HL-60 (cell line): ENCODE measurements at regions not wholly inside any gene's neighbourhood (a gene's known extent, or its start where the extent isn't known, plus 50 kb on each side); places are given as distances from the start of the nearest gene placed in this dataset.

Source experiments
- DNase-seq, 2 experiments: peaks; one replicate each; pipeline ENCODE4 v3.0.0-alpha.2; 2010 to 2020; ENCODE audit warnings: low read depth in 1 of 2, low spot score in 1 of 2
- H3K27ac ChIP-seq: fragments of 250-450 bp; sonication (Bioruptor Pico); replicated peaks from 2 replicates; pipeline ENCODE4 v1.5.1; 2020; ENCODE audit warnings: mild to moderate bottlenecking, moderate library complexity
- H3K27me3 ChIP-seq: fragments of 250-450 bp; sonication (Bioruptor Pico); 2 replicates; pipeline ENCODE4 v1.5.1; 2021; ENCODE audit warnings: mild to moderate bottlenecking, moderate library complexity; ENCODE audit not compliant: insufficient read depth, poor library complexity, severe bottlenecking
- H3K4me3 ChIP-seq: replicated peaks from 2 replicates; pipeline ENCODE4 v1.5.1; 2011; ENCODE audit warnings: mild to moderate bottlenecking, control low read depth, low read length; ENCODE audit not compliant: insufficient read depth
- GABPA ChIP-seq: IDR thresholded peaks from 2 replicates; pipeline ENCODE4 v1.6.1; 2012; ENCODE audit warnings: low read depth
- POLR2AphosphoS5 ChIP-seq: IDR thresholded peaks from 2 replicates; pipeline ENCODE4 v1.6.1; 2012; ENCODE audit warnings: low read depth
- SPI1 ChIP-seq: IDR thresholded peaks from 2 replicates; pipeline ENCODE4 v1.6.1; 2012; ENCODE audit warnings: low read depth, mild to moderate bottlenecking, borderline replicate concordance
- TF ChIP-seq, protein P1 (sequence below): IDR thresholded peaks from 2 replicates; pipeline ENCODE4 v1.6.1; 2012; ENCODE audit warnings: low read depth; ENCODE audit not compliant: insufficient replicate concordance
- TF ChIP-seq, protein P2 (sequence below): IDR thresholded peaks from one replicate; pipeline ENCODE4 v1.5.1; 2011; ENCODE audit warnings: low read length, control low read depth, inconsistent platforms; ENCODE audit not compliant: insufficient read depth

DNA sequence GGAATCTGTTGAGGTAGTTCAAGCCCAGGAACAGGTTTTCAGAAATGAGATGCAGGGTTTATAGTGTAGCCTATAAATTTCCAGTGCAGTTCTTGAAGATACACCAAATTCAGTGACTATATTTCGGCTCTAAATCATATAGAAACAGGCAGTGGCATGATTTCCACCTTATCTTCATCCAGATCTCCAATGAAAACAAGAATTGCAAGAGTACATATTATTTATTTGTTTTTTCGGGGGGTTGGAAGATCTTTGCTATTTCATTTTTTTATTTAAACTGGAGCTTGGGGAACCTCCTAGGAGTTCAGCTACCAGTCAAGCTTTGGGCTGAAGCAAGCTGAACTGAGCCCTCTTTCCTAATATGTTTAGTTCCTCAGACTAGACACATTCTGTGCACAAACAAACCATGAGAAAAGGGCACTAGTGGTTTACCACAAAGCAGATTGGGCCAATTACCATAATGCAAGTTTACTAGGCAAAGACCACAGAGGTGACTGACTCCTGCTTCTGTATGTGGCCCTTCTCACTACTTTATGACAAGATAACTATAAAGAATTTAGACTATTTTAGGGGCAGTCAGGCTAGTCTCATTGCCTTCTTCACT lies 68.5 kb downstream of the RGS2 start:
- TF ChIP-seq SPI1 (no peak; the same call in 1 of the 2 replicates), POLR2AphosphoS5 (peak; percentile 87), GABPA (peak; percentile 7; the same call in 1 of the 2 replicates)
- TF ChIP-seq, protein P1, sequence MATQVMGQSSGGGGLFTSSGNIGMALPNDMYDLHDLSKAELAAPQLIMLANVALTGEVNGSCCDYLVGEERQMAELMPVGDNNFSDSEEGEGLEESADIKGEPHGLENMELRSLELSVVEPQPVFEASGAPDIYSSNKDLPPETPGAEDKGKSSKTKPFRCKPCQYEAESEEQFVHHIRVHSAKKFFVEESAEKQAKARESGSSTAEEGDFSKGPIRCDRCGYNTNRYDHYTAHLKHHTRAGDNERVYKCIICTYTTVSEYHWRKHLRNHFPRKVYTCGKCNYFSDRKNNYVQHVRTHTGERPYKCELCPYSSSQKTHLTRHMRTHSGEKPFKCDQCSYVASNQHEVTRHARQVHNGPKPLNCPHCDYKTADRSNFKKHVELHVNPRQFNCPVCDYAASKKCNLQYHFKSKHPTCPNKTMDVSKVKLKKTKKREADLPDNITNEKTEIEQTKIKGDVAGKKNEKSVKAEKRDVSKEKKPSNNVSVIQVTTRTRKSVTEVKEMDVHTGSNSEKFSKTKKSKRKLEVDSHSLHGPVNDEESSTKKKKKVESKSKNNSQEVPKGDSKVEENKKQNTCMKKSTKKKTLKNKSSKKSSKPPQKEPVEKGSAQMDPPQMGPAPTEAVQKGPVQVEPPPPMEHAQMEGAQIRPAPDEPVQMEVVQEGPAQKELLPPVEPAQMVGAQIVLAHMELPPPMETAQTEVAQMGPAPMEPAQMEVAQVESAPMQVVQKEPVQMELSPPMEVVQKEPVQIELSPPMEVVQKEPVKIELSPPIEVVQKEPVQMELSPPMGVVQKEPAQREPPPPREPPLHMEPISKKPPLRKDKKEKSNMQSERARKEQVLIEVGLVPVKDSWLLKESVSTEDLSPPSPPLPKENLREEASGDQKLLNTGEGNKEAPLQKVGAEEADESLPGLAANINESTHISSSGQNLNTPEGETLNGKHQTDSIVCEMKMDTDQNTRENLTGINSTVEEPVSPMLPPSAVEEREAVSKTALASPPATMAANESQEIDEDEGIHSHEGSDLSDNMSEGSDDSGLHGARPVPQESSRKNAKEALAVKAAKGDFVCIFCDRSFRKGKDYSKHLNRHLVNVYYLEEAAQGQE, result no peak
- TF ChIP-seq, protein P2, sequence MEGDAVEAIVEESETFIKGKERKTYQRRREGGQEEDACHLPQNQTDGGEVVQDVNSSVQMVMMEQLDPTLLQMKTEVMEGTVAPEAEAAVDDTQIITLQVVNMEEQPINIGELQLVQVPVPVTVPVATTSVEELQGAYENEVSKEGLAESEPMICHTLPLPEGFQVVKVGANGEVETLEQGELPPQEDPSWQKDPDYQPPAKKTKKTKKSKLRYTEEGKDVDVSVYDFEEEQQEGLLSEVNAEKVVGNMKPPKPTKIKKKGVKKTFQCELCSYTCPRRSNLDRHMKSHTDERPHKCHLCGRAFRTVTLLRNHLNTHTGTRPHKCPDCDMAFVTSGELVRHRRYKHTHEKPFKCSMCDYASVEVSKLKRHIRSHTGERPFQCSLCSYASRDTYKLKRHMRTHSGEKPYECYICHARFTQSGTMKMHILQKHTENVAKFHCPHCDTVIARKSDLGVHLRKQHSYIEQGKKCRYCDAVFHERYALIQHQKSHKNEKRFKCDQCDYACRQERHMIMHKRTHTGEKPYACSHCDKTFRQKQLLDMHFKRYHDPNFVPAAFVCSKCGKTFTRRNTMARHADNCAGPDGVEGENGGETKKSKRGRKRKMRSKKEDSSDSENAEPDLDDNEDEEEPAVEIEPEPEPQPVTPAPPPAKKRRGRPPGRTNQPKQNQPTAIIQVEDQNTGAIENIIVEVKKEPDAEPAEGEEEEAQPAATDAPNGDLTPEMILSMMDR, result no peak
- H3K4me3 ChIP-seq, result no peak overlapping the region
- peak; percentile 30 to 88 for DNase-seq

DNA sequence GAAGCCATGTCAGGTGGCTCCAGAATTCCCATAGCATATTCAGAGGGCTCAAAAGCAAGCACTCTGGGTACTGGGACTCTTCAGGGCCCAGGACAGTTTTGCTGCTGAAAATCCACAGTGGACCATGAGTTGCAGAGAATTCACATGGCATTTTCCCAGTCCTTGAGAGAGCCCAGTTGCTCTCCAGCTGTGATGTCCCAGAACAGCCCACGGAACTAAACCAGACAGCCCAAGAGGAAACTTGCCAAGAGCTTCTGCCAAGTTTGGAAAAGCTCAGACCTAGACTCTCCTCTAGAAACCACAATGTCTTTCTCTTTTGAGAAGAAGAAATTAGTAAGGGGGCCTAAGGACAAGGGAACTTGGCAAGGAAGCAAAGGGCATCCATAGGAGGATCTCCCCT lies 69.4 kb downstream of the RGS2 start:
- DNase-seq, result no peak

More for the DNA sequence above, 68.5 kb downstream of the RGS2 start:
- H3K27me3 ChIP-seq, result peaks cover 2% of the 10 kb centered on the region
- H3K27ac ChIP-seq, result no peak overlapping the region

DNA sequence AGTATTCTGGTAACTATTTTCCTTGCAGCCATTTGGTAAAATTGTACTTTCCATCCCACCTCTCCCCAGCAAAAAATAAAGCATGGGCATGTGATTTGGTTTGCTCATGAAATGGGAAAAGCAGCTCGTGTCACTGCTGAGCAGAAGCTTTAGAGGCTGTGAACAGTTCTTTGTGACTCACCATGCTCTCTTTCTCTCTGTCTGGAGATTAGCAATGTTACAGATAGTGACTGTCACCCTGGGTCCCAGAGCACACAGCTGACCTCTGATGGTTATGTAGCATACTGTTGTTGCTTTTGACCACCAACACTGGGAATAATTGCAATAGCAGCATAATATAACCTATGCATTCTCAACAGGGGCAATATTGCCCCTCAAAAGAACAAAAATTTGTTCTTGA lies 70.6 kb downstream of the RGS2 start:
- Histone ChIP-seq H3K4me3 (no peak overlapping the region), H3K27me3 (peaks cover 2% of the 10 kb centered on the region), H3K27ac (no peak overlapping the region)
- no peak for DNase-seq
- TF ChIP-seq POLR2AphosphoS5, result no peak
- TF ChIP-seq SPI1, result no peak

More for the DNA sequence above, 69.4 kb downstream of the RGS2 start:
- Histone ChIP-seq H3K4me3 (no peak overlapping the region), H3K27me3 (peaks cover 2% of the 10 kb centered on the region), H3K27ac (no peak overlapping the region)
- TF ChIP-seq, protein P1, result no peak
- TF ChIP-seq GABPA, result no peak

DNA sequence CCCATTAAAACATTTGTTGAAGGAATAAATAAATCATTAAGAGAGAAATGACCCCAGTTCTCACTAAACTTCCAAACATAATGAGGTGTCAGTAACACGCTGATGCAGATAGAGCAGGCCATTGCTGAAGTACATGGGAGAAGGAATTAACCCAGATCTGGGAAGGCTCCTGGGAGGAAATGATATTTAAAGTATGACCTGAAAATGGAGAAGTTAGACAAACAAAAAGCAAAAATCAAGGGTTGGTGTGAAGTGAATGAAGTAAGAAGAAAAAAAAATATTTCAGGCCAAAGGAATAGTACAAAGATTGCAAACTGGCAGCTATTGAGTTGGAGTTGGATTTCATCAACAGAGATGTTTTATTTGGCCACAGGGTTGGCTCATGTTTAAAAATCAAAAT lies 71.4 kb downstream of the RGS2 start:
- Histone ChIP-seq H3K27ac (no peak overlapping the region), H3K4me3 (no peak overlapping the region), H3K27me3 (peaks cover 4% of the 10 kb centered on the region)
- TF ChIP-seq, protein P2, result no peak
- TF ChIP-seq GABPA (no peak), POLR2AphosphoS5 (no peak), SPI1 (no peak)
- TF ChIP-seq, protein P1, result no peak
- no peak for DNase-seq
